Fibroblast of upper back skin (primary cell): ENCODE measurements at regions not wholly inside any gene's neighbourhood (a gene's known extent, or its start where the extent isn't known, plus 50 kb on each side); places are given as distances from the start of the nearest gene placed in this dataset.
"Not testable (repeated sequence)": the region's sequence is repeated elsewhere in the genome, so short reads cannot be mapped to it uniquely, and the experiment has no call there.

Source experiments
- DNase-seq: peaks from one replicate; pipeline ENCODE4 v3.0.0-alpha.2; 2013

DNA sequence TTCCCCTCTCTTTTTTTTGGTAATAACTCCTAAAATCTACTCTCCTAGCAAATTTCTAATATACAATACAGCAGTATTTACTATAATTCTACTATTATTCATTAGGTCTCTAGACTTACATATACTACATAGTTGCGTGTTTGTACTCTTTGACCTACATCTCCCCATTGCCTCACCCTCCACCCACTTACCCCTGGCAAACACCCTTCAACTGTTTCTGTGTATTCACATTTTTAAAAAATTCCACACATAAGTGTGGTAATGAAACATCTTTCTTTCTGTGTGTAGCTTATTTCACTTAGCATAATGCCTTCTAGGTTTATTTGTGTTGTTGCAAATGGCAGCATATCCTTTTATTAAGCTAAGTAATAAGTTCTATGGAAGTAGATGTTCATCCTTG is 336.0 kb downstream of the CCDC85A start:
- DNase-seq = peak; percentile 31

DNA sequence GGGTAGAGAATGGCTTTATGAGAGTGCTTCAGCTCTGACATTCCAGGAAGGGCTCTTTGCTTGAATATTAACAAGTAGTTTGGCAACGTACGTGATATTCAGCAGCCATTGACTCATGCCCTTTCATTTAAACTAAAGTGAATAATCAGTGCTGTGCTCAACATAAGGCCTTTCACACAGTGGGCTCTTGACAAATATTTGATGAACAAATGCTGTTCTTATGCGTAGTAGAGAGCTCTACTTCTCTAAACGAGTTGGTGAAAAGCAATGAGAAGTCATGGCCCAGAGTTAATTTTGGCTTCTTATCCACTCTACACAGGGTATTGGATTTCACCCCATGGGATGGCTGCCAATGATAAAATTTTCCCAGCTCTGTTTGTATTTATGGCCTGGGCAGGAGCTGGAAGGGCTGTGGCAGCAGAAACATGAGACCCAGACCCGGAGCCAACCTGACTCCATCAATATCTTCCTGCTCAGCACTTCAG is 338.9 kb downstream of the CCDC85A start:
- DNase-seq = peak; percentile 50

DNA sequence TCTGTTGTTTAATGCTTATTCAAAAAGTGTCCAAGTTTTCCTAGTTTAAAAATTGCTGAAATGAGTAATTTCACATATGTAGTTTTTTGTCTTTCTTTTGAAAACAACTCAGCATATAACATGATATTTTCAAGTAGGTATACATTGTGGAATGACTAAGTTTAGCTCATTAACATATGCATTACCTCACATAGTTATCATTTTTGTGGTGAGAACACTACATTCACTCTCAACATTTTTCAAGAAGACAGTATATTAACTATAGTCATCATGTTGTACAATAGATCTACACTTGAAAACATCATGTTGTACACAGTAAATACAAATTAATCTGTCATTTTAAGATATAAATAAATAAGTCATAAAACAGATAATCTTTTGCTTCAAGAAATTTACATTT is 340.0 kb downstream of the CCDC85A start:
- peak; percentile 65 for DNase-seq

DNA sequence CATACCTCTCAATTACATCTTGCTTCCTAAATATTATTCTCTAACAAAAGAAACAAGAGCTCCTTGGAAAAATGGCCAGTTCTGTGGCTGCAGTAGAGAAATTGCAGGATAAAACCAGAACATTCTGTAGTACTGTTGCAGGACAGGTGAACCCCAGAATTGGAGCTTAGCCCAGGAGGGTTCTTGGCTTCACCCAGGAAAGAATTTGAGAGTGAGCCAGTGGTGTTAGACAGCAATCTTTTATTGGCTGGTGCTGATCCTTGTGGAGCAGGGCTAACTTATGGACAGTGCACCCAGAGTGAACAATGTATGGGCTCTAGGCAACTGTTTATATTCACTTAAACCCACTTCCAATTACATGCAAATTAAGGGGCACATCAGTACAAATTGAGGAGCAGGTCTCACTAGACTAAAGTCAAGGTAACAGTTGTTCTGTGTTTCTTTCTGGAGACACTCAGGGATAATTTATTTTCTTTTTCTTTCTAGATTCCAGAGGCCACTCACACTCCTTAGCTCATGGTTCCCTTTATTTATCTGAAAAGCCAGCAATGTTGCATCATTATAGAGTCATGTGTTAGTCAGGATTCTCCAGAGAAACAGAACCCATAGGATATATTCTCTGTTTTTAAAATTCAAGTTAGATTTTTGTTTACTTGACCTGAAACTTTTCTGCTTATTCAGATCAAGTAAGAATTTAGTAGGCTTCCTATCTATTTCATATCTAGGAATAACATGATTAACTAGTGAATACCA is 348.1 kb downstream of the CCDC85A start:
- peak; percentile 40 for DNase-seq

DNA sequence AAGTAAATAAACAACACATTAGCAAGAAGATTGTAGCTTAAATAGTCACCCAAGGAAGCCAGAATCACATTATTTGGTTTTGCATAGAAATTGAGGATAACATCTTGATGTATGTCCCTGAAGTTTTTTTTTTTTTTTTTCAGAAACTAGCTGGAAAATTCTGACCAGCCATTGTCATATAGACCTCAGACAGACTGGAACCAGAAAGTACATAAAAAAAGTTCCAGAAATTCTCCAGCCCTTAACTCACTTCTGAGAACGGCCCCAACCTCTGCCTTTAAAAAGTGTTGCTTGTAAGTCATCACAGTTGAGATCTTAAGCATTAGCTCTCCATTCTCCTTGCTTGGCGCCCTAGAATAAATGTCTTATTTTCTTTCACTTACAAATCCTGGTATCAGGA is 350.5 kb downstream of the CCDC85A start:
- DNase-seq = peak; percentile 82

DNA sequence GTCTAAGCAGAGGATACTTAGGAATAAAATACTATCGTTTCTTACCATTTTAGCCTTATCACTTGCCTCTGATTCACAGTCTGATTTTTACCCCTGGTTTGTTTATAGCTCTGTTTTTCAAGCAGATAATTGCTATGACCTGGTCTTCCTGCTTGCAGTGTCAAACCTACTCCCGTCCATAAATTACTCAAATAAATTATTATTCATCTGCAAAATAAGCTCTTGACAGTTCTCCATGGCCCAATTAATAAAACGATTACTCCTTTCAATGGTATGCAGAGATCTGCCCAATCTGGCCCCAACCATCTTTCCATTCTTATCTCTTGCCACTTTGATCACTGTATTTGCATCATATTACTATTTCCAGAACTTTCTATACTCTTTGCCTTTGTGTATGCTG is 354.0 kb downstream of the CCDC85A start:
- DNase-seq = no peak

DNA sequence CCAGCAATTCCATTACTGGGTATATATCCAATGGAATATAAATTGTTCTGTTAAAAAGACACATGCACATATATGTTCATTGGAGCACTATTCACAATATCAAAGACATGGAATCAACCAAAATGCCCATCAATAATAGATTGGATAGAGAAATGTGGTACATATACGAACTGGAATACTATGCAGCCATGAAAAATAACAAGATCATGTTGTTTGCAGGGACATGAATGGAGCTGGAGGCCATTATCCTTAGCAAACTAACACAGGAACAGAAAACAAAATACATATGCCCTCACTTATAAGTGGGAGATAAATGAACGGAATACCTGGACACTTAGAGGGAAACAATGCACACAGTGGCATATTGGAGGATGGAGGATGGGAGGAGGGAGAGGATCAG is 355.8 kb downstream of the CCDC85A start:
- DNase-seq = no peak

DNA sequence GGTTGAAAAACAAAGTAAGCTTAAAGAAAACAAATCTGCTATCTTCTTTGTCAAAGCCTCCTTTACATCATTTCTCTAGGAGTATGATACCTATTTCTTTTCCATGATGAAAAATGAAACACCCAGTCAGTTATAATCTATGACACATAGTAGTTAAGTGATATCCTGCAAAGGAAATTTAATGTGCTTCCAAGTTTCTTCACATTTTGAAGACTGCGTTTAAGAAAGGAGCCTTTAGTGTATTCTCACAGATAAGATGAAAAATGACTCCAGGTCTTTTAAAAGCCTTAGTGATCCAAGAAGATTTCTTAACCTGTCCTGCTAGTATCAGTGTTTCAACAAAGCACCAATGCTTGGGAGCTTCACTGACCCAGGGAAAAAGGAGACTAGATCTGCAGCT is 356.7 kb downstream of the CCDC85A start:
- DNase-seq = no peak

DNA sequence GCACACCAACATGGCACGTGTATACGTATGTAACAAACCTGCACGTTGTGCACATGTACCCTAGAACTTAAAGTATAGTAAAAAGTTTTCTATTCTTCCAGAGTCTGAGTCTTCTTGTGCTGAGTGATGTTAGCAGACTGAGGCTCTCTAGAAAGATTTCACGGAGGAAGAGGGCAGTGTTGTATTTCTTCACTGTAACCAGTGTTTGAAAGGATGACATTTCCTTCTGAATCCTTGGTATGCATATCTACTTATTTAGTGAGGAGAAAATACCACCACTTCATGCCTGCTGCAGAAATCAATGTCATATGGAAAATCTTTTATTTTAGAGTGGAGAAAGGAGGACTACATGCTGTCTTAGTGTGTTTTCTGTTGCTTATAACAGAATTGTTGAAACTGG is 357.1 kb downstream of the CCDC85A start:
- DNase-seq = peak; percentile 63

DNA sequence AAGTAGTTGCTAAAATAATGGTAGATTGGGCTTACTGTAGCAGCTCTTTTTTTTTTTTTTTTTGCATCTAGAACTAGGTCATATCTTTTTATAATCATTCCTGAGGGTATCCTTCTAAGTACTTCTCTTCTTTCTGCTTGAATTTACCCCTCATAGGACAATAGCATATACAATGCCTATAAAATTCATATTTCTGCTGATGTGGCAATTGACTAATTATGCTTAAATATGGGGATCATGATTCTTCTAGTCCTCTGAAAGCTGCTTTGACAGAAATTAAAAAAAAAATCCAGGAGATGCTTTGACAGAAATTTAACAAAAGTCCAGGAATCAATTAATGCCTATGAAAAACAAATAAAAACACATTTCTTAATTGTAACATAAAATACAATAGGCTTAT is 358.4 kb downstream of the CCDC85A start:
- DNase-seq = no peak

DNA sequence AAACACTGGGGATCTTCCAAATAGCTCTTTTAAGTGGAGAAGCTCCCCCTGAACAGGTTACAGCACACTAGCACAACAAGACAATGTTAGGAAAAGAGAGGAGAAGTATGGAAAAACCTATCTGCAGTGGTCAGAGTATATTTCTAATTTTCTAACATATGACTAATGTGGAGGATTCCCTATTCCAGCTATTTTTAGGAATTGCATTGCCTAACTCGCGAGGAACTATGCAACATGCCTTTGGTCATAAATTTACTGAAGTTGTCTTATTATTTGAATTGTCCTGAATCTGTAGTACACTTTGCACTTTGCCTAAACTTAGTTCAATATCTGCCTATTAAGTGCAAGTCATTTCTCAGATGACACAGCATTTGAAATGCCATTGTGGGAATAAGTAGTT is 381.4 kb downstream of the CCDC85A start:
- DNase-seq = peak; percentile 62

DNA sequence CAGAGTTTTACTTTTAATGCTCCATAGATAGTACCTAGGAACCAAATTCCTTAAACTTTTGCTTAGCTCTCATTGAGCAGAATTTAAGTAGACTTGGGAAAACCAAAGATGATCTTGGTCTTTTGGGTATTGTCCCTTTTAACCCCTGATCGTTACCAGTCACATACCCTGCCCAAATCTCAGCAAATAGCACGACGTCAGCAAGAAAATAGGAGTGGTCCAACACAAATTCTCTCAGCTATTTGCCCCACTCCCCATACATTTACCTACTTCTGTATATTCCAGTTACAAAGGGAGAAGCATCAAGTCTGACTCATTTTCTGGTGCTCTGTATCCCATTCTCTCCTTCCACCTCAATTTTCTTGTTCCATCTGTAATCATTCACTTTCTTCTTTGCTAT is 387.3 kb downstream of the CCDC85A start:
- no peak for DNase-seq

DNA sequence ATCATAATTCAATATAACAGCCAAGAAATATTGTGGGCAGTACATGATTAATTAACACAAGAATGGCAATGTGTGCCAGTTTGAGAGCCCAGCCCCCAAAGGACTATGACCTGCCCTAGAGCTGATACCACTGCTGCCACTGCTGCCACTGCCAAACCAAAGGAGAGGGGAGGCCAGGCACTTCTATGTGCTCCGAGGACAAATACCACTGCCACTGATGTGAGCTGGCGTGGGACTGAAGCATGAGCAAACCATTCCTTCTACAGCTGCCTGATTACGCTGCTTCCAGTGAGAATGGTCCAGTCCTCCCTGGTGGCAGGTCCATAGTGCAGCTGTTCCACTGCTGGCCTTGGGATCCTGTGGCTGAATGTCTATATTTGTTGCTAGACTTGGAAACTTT is 392.2 kb downstream of the CCDC85A start:
- DNase-seq = no peak

DNA sequence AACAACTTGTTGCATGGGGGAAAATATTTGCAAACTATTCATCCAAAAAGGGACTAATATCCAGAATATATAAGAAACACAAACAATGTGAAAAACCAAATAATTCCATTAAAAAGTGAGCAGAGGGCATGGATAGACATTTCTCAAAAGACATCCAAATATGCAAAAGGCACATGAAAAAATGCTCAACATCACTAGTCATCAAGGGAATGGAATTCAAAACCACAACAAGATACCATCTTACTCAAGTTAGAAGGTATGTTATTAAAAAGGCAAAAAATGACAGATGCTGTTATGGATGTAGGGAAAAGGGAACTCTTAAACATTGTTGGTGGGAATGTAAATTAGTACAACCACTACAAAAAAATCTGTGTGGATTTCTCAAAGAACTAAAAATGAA is 396.5 kb downstream of the CCDC85A start:
- peak; percentile 94 for DNase-seq

DNA sequence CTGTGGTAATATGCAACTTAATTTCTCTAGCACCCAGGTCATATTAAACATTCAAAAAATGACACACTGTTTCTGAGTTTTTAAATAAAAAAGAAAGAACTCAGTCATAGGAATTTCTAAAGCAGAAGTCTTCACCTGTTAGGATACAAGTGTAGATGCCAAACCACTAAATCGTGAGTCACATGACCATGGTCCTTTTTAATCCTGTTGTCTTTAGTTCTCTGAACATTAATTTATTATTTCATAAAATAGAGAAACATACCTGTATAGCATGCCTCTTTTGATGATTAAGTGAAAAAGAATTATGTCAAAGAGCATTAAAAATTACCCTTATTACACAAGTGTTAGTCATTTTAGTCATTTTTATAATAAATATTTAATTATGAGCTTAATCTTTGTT is 398.8 kb downstream of the CCDC85A start:
- DNase-seq = no peak

DNA sequence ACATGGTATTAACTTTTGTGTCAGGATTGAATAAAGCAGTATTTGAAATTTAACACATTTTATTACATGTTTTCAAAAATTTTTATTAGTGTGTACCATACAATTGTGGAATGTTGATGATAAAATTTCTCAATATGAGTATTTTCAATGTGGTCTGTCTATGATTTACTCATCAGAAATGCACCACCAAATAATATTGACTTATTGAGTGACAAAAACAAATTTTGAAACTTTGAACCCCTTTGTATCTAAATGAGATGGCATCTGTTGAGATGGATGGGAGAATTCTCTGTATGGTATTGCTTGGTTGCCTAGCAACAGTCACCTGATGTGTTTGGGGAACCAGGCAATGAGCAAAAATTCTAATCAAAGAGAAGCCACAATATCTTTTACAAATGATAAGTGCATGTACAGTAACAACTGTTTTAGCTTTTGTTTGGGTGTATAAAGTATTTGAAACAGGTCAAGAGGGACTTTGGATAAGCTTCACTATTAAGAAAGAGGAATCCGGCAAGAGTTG is 400.1 kb downstream of the CCDC85A start:
- DNase-seq = no peak

DNA sequence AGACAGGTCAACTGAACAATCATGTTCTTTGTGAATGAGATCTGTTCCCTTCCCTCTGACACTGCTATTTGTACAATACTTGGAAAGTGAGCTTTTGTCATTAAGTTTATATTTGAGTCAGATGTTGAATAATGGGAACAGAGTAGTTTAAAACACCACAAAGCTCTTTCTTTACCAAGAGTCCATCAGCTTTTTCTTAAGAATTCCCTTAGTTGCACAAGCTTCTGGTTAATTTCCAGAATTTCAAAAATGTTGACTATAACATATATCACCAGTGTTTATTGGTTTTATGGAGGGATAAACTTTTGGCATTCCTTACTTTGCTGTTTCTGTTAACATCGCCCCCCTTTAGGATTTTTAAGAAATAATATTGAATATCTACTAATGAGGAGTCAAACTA is 403.7 kb downstream of the CCDC85A start:
- DNase-seq = peak; percentile 70

DNA sequence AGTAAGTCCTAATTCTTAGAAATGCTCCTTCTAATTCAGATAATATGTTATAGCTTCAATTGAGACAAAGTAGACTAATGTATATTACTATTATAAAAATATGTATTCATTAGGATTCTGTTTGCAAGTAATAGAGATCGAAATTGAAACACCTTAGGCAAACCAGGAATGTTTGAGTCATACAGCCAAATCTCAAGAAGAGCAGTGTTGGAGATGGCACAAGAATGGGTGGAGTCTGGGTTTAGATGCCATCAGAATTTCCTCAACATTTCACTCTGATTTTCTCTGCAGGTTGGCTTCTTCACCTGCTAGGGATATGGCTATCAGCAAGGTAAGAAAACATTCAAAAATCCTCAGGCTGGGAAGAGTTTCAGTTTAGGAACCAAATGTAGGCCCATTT is 405.4 kb downstream of the CCDC85A start:
- DNase-seq = no peak

DNA sequence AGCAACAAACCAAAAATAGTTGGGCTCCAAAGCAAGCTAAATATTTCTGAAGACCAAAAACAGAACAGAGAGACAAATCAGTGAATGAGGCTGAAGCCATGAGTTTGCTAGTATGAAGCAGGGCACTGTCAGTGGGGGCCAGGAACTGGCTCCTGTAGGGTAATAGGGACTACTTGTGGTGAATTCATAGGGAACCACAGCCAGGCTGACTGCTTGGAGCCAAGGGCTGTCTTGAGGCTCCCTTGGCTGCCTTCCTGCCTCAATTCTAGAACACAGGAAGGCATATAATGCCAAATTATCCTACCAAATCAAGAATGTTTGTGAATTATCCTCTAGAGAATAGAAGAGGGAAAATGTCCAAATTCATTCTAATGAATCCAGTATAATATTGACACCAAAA is 406.0 kb downstream of the CCDC85A start:
- no peak for DNase-seq

DNA sequence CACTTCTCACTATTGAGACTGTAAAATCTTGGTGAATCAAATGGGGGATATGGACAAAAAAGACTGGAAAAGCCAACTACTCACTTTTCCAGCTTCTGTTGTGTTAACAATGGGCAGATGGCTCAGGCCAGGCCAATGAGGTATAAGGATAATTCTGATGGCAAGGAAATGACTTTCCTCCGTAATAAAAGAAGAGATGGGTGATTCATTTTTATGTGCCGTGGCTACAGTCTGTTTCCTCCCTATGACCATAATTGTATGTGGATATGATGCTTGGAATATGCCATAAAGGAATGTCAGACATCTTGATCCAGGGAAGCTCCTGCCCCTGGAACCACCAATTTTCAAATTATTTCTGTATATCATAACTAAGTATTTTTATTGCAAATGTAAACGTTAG is 406.8 kb downstream of the CCDC85A start:
- DNase-seq = no peak

DNA sequence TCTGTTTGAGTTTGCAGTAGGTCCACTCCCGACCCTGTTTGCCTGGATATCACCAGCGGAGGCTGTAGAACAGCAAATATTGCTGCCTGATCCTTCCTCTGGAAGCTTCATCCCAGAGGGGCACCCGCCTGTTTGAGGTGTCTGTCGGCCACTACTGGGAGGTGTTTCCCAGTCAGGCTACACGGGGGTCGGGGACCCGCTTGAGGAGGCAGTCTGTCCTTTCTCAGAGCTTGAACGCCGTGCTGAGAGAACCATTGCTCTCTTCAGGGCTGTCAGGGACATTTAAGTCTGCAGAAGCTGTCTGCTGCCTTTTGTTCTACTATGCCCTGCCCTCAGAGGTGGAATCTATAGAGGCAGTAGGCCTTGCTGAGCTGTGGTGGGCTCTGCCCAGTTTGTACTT is 422.3 kb downstream of the CCDC85A start:
- DNase-seq = not testable (repeated sequence)

DNA sequence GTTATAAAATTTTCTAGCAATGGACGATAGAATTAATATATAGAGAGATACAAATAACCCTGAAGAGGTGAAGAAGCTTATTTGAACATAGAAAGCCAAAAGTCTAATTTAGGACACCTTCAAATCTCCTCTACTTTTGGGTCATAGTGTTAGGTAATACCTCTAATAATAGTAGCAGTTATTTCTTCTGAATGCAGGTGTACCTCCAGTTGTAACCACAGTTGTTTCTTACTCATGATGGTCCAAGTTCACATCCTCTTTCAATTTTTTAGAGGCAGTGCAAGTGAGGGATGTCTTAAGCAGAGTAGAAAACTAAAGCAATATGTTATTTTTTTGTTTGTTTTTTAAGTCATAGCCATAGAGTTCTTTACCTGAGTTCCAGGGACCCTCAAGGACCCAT is 429.5 kb downstream of the CCDC85A start:
- DNase-seq = no peak

DNA sequence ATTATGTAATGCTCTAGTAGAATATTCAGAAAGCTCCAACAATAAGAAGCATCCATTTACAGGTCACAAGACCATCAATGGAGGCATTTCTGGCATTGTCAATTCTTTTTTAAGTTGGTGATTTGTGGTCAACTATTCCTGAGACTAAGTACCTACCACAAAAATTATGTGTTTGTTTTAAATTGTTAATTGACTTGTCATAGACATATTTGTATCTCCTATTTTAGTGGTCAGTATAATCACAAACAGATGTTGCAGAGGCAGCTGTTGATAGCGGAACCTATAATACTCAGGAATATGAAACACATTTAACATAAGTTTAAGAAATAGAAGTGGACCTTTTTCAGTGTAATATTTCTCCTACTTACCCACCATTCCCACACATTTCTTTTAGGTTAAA is 430.1 kb downstream of the CCDC85A start:
- DNase-seq = peak; percentile 88

DNA sequence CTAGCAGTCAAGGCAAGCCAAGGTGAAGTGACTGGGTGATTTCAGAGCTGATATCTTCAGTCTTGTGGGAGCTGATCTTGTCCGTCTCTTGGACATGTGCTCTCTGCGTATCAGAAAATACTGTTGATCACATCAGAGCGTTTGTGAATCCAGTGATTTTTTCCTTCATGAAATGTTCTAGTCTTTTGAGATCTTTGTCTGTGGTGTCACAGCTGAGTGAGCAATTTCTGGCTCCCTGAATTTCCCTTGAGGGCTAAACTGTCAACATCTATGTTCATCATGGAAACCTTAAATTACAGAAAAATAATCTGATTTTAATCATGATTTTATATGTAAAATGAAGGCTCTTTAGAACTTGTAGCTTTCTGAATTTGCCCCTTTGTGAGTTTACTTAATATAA is 432.0 kb downstream of the CCDC85A start:
- DNase-seq = no peak

DNA sequence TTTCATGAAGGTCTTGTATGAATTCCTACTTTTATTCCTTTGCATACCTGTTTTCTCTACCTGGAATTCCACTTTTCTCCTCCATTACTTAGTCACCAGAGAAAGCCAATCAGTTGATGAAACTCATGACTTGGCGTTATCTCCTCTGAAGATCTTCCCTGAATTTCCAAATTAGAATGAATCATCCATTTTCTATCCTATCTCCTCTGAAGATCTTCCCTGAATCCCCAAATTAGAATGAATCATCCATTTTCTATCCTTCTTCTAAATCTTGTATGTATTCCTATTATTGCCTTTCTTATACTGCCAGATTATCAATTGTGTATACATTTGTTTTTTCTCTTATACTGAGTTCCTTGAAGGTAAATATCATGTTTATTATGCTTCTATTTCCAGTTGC is 440.4 kb downstream of the CCDC85A start:
- DNase-seq = no peak
